ENCODE measurements at regions not wholly inside any gene's neighbourhood (a gene's known extent, or its start where the extent isn't known, plus 50 kb on each side); places are given as distances from the start of the nearest gene placed in this dataset.

DNA sequence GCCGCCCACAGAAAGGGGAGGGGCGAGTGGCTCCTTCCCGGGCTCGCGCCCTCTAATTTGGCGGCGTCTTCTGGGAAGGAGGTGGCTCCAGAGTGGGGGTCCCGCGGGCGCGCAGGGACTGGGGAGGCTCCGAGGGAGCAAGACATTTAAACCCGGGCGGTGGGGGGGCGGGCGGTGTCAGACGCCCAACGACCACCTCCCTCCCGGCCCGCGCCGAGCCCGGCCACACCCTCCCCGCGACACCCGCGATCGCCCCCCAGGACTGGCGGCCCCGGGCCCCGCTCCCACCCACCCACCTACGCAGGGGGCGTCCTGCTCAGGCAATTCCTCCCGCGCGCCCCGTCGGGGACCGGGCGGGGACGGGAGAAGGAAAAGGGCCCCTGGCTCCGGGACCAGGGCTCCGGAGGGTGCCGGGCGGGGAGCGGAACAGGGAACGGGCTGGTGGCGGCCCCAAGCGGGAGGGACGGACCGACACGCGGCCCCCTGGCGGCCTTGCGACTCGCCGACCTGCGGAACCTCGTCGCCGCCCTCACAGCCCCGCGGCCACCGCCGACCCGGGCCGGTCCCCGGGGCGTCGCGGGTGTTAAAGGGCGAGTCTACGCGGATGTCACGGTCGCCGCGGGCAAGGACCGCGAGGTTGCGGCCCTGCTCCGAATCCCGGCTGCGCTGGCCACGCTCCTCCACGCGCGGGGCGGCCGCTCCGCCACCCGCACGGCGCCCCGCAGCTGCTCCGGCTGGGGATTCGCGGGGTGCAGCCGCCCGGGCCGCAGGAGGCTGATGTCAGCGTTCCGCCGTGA is 94.0 kb upstream of the FMN2 start:
- H3K27ac ChIP-seq (replicated peaks): no peak overlapping the region
- TF ChIP-seq GABPA (IDR thresholded peaks at IDR 0.05; ENCODE audit: low read depth) (no peak), POLR2AphosphoS5 (IDR thresholded peaks at IDR 0.05; ENCODE audit: low read depth) (no peak), SPI1 (IDR thresholded peaks at IDR 0.05; ENCODE audit: borderline replicate concordance, low read depth) (no peak)
- TF ChIP-seq, protein P1, sequence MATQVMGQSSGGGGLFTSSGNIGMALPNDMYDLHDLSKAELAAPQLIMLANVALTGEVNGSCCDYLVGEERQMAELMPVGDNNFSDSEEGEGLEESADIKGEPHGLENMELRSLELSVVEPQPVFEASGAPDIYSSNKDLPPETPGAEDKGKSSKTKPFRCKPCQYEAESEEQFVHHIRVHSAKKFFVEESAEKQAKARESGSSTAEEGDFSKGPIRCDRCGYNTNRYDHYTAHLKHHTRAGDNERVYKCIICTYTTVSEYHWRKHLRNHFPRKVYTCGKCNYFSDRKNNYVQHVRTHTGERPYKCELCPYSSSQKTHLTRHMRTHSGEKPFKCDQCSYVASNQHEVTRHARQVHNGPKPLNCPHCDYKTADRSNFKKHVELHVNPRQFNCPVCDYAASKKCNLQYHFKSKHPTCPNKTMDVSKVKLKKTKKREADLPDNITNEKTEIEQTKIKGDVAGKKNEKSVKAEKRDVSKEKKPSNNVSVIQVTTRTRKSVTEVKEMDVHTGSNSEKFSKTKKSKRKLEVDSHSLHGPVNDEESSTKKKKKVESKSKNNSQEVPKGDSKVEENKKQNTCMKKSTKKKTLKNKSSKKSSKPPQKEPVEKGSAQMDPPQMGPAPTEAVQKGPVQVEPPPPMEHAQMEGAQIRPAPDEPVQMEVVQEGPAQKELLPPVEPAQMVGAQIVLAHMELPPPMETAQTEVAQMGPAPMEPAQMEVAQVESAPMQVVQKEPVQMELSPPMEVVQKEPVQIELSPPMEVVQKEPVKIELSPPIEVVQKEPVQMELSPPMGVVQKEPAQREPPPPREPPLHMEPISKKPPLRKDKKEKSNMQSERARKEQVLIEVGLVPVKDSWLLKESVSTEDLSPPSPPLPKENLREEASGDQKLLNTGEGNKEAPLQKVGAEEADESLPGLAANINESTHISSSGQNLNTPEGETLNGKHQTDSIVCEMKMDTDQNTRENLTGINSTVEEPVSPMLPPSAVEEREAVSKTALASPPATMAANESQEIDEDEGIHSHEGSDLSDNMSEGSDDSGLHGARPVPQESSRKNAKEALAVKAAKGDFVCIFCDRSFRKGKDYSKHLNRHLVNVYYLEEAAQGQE (IDR thresholded peaks at IDR 0.05; ENCODE audit: insufficient replicate concordance, low read depth): no peak
- TF ChIP-seq, protein P2, sequence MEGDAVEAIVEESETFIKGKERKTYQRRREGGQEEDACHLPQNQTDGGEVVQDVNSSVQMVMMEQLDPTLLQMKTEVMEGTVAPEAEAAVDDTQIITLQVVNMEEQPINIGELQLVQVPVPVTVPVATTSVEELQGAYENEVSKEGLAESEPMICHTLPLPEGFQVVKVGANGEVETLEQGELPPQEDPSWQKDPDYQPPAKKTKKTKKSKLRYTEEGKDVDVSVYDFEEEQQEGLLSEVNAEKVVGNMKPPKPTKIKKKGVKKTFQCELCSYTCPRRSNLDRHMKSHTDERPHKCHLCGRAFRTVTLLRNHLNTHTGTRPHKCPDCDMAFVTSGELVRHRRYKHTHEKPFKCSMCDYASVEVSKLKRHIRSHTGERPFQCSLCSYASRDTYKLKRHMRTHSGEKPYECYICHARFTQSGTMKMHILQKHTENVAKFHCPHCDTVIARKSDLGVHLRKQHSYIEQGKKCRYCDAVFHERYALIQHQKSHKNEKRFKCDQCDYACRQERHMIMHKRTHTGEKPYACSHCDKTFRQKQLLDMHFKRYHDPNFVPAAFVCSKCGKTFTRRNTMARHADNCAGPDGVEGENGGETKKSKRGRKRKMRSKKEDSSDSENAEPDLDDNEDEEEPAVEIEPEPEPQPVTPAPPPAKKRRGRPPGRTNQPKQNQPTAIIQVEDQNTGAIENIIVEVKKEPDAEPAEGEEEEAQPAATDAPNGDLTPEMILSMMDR (IDR thresholded peaks at IDR 0.05; ENCODE audit: insufficient read depth, low read length): no peak
- no peak for DNase-seq (ENCODE audit: low read depth in 1 of 2, low spot score in 1 of 2)
- peaks cover 29% of the 10 kb centered on the region for H3K27me3 ChIP-seq (ENCODE audit: insufficient read depth, poor library complexity, severe bottlenecking)
- H3K4me3 ChIP-seq (replicated peaks; ENCODE audit: insufficient read depth, low read length): no peak overlapping the region

DNA sequence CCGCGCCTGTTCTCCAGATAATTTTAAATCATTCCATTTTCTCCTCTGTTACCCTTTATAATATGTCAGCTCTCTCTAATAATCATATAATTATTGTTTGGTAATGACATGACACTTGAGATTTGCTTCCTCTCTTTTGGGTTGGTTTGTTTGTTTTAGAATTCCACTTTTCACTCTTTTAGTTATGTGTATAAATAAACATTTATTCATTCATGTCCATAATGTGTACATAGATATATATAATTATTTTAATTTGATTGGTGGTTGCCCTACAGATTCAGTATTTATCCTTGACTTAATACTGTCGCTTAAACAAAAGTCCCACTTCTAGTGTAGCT is 93.4 kb upstream of the FMN2 start:
- TF ChIP-seq GABPA (IDR thresholded peaks at IDR 0.05; ENCODE audit: low read depth) (no peak), SPI1 (IDR thresholded peaks at IDR 0.05; ENCODE audit: borderline replicate concordance, low read depth) (no peak)
- TF ChIP-seq, protein P2 (IDR thresholded peaks at IDR 0.05; ENCODE audit: insufficient read depth, low read length): no peak
- Histone ChIP-seq H3K27me3 (ENCODE audit: insufficient read depth, poor library complexity, severe bottlenecking) (peaks cover 29% of the 10 kb centered on the region), H3K4me3 (replicated peaks; ENCODE audit: insufficient read depth, low read length) (no peak overlapping the region), H3K27ac (replicated peaks) (no peak overlapping the region)
- no peak for DNase-seq (ENCODE audit: low read depth in 1 of 2, low spot score in 1 of 2)

DNA sequence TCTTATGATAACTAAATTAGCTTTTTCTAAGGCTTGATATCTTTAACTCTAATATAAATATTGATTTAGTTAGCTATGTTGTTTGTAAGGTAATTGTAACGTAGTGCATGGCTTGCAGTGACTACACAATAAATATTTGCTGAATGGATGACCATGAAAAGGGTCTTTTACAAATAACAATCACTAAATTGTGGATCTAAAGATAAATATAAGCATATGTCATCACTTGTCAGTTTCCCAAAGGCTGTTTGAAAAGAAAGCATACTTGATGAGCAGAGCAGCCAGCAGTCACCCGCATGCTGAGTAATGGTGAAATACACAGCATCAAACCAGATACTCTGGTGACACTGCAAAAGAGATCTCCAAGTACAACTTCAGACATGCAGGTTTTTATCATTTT is 92.5 kb upstream of the FMN2 start:
- H3K27ac ChIP-seq (replicated peaks): no peak overlapping the region
- TF ChIP-seq, protein P1 (IDR thresholded peaks at IDR 0.05; ENCODE audit: insufficient replicate concordance, low read depth): no peak
- no peak for TF ChIP-seq SPI1 (IDR thresholded peaks at IDR 0.05; ENCODE audit: borderline replicate concordance, low read depth)
- TF ChIP-seq POLR2AphosphoS5 (IDR thresholded peaks at IDR 0.05; ENCODE audit: low read depth): no peak
- no peak for TF ChIP-seq GABPA (IDR thresholded peaks at IDR 0.05; ENCODE audit: low read depth)
- TF ChIP-seq, protein P2 (IDR thresholded peaks at IDR 0.05; ENCODE audit: insufficient read depth, low read length): no peak
- DNase-seq (ENCODE audit: low read depth in 1 of 2, low spot score in 1 of 2): no peak
- H3K27me3 ChIP-seq (ENCODE audit: insufficient read depth, poor library complexity, severe bottlenecking): peaks cover 29% of the 10 kb centered on the region
- no peak overlapping the region for H3K4me3 ChIP-seq (replicated peaks; ENCODE audit: insufficient read depth, low read length)

DNA sequence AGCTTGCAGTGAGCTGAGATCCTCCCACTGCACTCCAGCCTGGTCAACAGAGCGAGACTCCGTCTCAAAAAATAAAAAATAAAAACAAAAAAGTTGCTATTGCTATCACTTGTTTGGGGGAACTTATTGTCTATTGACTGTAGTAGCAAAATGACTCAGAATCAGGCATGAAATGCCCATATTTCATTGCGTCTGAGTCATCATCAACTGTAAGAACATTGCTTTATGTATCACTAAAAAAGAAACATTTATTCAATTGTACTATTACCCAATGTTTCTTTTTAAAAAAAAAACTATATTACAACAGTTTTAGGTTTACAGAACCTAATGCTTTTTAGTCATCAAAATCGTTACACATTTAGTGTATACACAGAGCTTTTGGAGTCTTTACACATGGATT is 91.0 kb upstream of the FMN2 start:
- TF ChIP-seq, protein P1 (IDR thresholded peaks at IDR 0.05; ENCODE audit: insufficient replicate concordance, low read depth): no peak
- no peak for TF ChIP-seq SPI1 (IDR thresholded peaks at IDR 0.05; ENCODE audit: borderline replicate concordance, low read depth)
- TF ChIP-seq, protein P2 (IDR thresholded peaks at IDR 0.05; ENCODE audit: insufficient read depth, low read length): no peak
- Histone ChIP-seq H3K4me3 (replicated peaks; ENCODE audit: insufficient read depth, low read length) (no peak overlapping the region), H3K27me3 (ENCODE audit: insufficient read depth, poor library complexity, severe bottlenecking) (peaks cover 24% of the 10 kb centered on the region), H3K27ac (replicated peaks) (no peak overlapping the region)
- no peak for DNase-seq (ENCODE audit: low read depth in 1 of 2, low spot score in 1 of 2)
